ENCODE measurements at regions not wholly inside any gene's neighbourhood (a gene's known extent, or its start where the extent isn't known, plus 50 kb on each side); places are given as distances from the start of the nearest gene placed in this dataset.

DNA sequence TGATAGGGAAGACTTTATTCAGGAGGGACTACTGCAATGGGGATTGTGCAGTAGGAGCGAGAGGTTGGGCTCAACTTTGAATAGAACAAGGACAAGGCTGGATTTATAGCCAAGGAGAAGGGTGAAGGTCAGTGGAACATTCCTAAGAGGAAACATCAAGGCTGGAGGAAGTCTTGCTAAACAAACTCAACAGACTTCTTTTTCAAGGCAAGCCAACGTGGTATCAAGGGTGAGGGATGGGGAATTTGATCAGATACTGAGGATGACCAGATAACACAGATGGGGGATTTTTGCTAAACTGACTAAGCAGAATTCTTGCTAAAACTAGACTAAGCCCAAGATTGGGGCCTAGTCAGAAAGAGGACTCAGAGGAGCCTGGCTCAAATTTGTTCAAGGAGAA lies 107.3 kb downstream of the DUSP10 start:
- DNase-seq (ENCODE audit: low read depth): no peak

DNA sequence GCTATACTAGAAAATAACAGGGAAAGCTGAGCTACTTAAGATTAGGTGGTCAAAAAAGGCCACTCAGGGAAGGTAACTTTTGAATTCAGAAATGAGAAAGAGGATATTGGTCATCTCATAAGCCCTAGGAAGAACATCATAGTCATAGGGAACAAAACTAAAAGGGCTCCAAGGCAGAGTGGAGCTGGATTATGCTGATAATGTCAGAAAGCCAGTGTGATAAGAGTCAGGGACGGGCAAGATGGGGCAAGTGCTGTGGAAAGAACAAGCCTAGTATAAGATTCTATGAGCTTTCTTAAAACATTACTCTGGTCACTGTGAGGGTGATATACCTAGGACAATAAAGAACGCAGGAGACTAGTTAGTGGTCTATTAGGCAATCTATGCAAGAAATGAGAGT lies 106.6 kb downstream of the DUSP10 start:
- DNase-seq (ENCODE audit: low read depth): no peak

DNA sequence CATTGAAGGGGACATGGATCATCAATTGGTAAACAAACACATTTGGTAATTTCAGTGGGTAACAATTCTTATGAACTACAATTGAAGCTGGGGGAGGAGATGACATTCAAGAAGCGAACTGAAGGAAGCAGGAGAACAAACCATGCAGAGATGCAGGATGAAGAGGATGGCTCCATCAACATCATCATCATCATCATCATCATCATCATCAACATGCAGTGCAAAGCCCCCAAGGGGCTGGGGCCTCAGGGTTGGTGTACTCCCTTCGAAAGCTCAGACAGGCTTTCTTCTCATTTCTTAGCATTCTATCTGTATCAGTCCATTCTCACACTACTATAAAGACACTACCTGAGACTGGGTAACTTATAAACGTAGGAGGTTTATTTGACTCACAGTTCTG lies 105.8 kb downstream of the DUSP10 start:
- DNase-seq (ENCODE audit: low read depth): no peak

DNA sequence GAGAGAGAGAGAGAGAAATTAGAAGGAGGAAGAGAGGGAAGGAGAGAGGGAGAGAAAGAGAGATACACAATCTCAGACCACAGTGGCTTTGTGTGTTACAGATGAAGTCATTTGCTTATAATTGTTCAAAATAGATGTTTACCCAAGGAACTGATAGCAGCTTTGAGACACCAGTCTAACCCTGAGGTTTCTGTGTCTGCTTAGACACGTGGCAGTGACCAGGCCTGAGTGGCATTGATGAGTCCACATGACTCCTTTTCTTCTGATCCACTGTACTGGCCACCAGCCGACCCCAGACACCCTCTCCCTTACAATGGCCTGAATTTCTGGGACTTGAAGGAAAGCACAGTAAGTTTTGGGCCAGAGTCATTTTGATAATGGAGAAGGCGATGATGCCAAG lies 104.9 kb downstream of the DUSP10 start:
- no peak for DNase-seq (ENCODE audit: low read depth)

DNA sequence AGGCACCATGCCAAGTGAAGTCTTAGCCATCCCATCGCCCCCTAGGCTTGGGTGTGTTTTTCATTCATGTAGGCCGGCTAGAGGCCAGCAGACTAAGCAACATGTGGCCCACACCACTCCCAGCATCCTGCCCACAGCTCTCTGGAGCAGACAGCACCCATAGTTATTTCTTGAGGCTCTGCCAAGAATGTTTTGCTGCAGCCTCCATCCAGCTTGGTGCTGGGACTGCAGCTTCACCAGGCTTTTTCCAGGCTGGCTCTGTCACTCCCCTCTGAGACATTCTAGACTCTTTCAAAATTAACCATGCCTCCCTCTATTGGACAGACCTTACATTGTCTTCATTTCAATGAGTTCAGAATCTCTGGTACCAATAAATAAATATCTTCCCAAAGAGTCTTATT lies 104.2 kb downstream of the DUSP10 start:
- DNase-seq (ENCODE audit: low read depth): no peak

DNA sequence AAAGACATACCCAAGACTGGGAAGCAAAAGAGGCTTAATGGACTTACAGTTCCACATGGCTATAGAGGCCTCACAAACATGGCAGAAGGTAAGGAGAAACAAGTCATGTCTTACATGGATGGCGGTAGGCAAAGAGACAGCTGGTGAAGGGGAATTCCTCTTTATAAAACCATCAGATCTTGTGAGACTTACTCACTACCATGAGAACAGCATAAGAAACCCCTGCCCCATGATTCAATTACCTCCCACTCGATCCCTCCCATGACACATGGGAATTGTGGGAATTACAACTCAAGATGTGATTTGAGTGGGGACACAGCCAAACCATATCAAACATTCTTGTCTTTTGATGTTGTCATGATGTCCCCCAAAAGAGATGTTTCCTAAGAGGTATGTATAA lies 103.3 kb downstream of the DUSP10 start:
- no peak for DNase-seq (ENCODE audit: low read depth)

DNA sequence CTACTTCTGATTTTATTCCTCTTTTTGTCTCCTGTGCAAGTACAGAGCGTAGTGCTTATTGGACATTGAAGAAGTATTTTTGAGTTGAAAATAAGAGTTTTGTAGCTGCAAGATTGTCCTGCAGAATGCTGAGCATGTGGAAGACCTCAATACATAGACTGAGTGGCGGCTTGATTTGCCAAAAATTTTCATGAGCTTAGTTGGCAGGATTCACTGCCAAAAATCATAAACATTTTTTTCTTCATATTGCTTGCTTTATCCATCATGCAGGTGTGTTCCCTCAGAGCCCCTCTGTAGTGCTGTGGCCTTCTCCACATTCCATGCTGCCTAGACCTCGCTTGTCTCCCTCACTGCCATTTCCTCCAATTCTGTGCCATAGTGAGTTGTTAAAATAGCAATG lies 100.1 kb downstream of the DUSP10 start:
- no peak for DNase-seq (ENCODE audit: low read depth)

DNA sequence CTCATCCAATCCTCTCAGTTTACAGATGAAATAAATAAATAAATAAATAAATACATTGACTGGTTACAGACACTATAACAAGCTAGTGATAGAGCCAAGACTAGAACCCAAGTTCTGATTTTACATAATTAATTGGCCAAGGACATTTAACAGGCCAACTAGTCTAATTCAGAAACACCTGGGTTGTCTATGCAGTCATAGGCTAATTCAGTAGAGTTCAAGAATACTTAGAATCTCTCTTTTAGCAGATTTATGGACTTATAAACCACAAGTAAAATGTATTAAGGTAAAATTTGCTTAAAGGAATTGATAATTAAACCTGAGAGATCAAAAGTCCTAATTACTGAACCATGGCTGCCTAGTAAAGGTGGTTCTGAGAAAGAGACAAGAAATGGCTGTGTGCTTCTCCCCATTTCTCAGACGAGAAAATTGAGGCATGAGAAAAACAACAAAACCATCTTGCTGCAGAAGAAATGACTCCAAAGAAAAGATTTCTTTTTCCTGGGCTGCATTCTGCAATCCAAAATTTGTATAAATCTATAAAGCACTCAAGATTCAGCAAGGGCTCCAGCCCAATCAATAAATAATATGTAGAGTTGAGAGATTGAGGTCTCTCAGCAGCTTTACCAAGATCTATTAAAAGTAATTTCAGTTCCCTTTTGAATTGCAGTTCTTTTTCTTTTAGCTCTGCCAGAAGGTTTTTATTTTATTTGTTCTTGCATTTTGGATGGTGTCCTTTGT lies 98.3 kb downstream of the DUSP10 start:
- DNase-seq (ENCODE audit: low read depth): no peak

DNA sequence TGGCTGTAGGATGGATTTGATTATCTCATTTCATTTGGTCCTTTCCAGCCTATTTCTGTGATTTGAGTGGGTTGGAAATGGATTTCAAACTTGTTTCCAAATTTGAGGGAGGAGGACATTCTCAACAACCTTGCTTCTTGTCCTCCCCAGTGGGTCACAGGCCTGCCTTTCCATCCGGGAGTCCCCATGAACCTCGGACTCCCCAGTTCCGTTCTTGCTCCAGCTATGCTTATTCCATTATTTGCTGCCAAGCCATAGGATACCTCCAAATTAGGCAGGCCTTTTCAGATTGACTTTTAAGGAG lies 97.8 kb downstream of the DUSP10 start:
- DNase-seq (ENCODE audit: low read depth): no peak

DNA sequence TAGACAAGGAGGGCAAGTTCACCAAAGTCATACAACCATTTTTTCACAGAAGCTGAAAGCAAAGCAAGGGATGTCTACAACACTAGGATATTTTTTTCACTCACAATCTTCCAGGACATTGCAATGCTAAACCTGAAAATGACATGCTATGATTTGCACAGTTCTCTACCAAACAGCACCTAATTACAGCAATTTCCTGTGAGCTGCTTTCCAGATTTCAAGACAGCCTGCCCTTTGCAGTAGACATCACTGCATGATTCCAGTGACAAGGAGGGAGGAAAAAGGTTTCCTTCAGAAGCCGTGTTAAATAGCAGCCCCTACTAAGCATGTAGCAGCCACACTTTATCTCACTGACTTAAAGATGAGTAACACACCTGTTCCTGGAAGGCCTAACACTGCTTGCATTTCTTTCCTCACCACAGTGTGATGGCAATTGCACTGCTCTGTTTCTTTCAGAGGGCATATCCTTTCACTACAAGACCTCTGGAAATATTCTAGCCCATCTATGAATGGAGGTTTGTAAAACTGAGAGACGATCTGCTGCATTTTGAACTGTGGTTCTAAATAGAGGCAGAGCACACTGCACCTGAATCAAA lies 97.1 kb downstream of the DUSP10 start:
- DNase-seq (ENCODE audit: low read depth): no peak

DNA sequence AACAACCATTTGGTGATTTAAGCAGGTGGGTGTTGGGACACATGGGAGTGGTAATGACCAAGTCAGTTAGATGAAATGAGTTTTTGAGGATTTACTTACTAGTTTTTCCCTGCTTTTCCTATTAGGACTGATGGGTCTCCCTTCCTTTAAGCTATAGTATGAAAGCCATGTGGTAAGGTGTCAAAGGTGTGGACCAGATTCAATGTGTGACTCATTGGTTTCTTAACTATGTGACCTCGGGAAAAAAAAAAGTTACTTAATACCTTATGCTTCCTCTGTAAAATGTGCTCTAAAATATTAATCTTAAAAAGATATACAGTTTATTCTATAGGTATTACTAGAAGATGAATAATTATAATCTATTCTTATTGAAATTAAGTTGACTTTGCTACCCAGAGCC lies 93.7 kb downstream of the DUSP10 start:
- no peak for DNase-seq (ENCODE audit: low read depth)
